ENCODE measurements at regions not wholly inside any gene's neighbourhood (a gene's known extent, or its start where the extent isn't known, plus 50 kb on each side); places are given as distances from the start of the nearest gene placed in this dataset.

- TF ChIP-seq CTCF (IDR thresholded peaks at IDR 0.05; ENCODE audit: insufficient read depth, low read length) (no peak), POLR2AphosphoS5 (IDR thresholded peaks at IDR 0.05; ENCODE audit: low read depth) (no peak), REST (IDR thresholded peaks at IDR 0.05; ENCODE audit: insufficient replicate concordance, low read depth) (no peak), SPI1 (IDR thresholded peaks at IDR 0.05; ENCODE audit: borderline replicate concordance, low read depth) (no peak)
Measured at GRCh38 chr5:144680711-144681110, 510.0 kb downstream of the KCTD16 start.
